ENCODE measurements at regions not wholly inside any gene's neighbourhood (a gene's known extent, or its start where the extent isn't known, plus 50 kb on each side); places are given as distances from the start of the nearest gene placed in this dataset.

GRCh38 chr3:102085431-102086176 is 236.3 kb downstream of the NFKBIZ start:
- intact Hi-C loops (cut with micrococcal nuclease), result no loop called here
- TF ChIP-seq, protein P1, sequence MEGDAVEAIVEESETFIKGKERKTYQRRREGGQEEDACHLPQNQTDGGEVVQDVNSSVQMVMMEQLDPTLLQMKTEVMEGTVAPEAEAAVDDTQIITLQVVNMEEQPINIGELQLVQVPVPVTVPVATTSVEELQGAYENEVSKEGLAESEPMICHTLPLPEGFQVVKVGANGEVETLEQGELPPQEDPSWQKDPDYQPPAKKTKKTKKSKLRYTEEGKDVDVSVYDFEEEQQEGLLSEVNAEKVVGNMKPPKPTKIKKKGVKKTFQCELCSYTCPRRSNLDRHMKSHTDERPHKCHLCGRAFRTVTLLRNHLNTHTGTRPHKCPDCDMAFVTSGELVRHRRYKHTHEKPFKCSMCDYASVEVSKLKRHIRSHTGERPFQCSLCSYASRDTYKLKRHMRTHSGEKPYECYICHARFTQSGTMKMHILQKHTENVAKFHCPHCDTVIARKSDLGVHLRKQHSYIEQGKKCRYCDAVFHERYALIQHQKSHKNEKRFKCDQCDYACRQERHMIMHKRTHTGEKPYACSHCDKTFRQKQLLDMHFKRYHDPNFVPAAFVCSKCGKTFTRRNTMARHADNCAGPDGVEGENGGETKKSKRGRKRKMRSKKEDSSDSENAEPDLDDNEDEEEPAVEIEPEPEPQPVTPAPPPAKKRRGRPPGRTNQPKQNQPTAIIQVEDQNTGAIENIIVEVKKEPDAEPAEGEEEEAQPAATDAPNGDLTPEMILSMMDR (IDR thresholded peaks at IDR 0.05), result no peak
- H3K27ac ChIP-seq (ENCODE audit: low read depth in 1 of 2, low read length in 2 of 2), result no peak overlapping the region
- H3K36me3 ChIP-seq (replicated peaks in 1 of 2; ENCODE audit: control insufficient read depth in 1 of 2, insufficient read depth in 2 of 2, low read length in 2 of 2), result no peaks in the 10 kb centered on the region
- peak overlapping the region in 1 of 7 donors; percentile 27 for H3K27ac Mint-ChIP-seq
- H3K4me3 ChIP-seq (replicated peaks in 1 of 3; ENCODE audit: low read depth in 2 of 3, low read length in 3 of 3), result no peak overlapping the region
- H3K79me2 ChIP-seq (ENCODE audit: insufficient read depth, low read length), result no peaks in the 10 kb centered on the region
- H3K4me1 Mint-ChIP-seq, result peaks cover 5% of the 10 kb centered on the region
- H3K27me3 Mint-ChIP-seq (ENCODE audit: low read depth in 3 of 3), result peaks cover 0 to 3% (median 2%) of the 10 kb centered on the region in 3 donors
- no peak overlapping the region for H3K4me3 Mint-ChIP-seq
- H3K9me3 ChIP-seq (replicated peaks in 1 of 2; ENCODE audit: control insufficient read depth in 1 of 2, insufficient read depth in 1 of 2, low read length in 2 of 2), result no peaks in the 10 kb centered on the region
- 100% methylated on average over 1 of the region's 3 CpGs for WGBS (ENCODE audit: insufficient coverage)
- H4K20me1 ChIP-seq (ENCODE audit: insufficient read depth, low read length), result no peaks in the 10 kb centered on the region
- peaks cover 0 to 2% (median 0%) of the 10 kb centered on the region in 7 donors for H3K9me3 Mint-ChIP-seq
- no peaks in the 10 kb centered on the region for H3K36me3 Mint-ChIP-seq
- DNase-seq, result no peak
- no peaks in the 10 kb centered on the region for H3K27me3 ChIP-seq (ENCODE audit: control insufficient read depth in 2 of 2, insufficient read depth in 2 of 2, low read length in 2 of 2)
- no peak overlapping the region for H2AFZ ChIP-seq (ENCODE audit: insufficient read depth, low read depth, low read length, poor library complexity, severe bottlenecking)
- H3K9ac ChIP-seq (ENCODE audit: insufficient read depth, low read length, poor library complexity, severe bottlenecking), result no peak overlapping the region
- H3K4me1 ChIP-seq (ENCODE audit: control insufficient read depth in 1 of 2, insufficient read depth in 2 of 2, low read length in 2 of 2), result no peaks in the 10 kb centered on the region
- H3K4me2 ChIP-seq (replicated peaks; ENCODE audit: extremely low read depth, low read length, poor library complexity, severe bottlenecking), result no peak overlapping the region

DNA sequence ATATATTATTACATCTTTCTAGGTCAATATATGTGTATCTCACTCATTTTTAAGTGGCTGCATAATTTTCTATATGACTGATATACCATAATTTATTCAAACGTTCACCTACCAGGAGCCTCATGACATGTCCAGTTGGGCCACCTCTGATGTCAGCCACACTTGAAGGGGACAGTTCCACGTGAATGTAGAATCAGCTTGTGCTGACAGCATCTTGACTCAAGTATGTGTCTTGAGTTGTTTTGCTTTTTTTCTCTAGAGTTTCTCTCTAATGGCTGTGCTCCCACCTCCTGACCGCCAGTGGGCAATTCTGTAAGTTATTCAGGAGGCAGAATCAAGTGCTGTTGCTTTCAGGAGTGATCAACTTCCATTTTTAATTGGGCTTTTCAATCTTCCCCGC is 237.9 kb downstream of the NFKBIZ start:
- DNase-seq, result no peak
- Histone ChIP-seq H3K4me3 (replicated peaks in 1 of 3; ENCODE audit: low read depth in 2 of 3, low read length in 3 of 3) (no peak overlapping the region), H2AFZ (ENCODE audit: insufficient read depth, low read depth, low read length, poor library complexity, severe bottlenecking) (no peak overlapping the region), H3K4me2 (replicated peaks; ENCODE audit: extremely low read depth, low read length, poor library complexity, severe bottlenecking) (no peak overlapping the region), H3K4me1 (ENCODE audit: control insufficient read depth in 1 of 2, insufficient read depth in 2 of 2, low read length in 2 of 2) (no peaks in the 10 kb centered on the region), H3K79me2 (ENCODE audit: insufficient read depth, low read length) (no peaks in the 10 kb centered on the region), H3K9ac (ENCODE audit: insufficient read depth, low read length, poor library complexity, severe bottlenecking) (no peak overlapping the region), H3K9me3 (replicated peaks in 1 of 2; ENCODE audit: control insufficient read depth in 1 of 2, insufficient read depth in 1 of 2, low read length in 2 of 2) (no peaks in the 10 kb centered on the region), H3K36me3 (replicated peaks in 1 of 2; ENCODE audit: control insufficient read depth in 1 of 2, insufficient read depth in 2 of 2, low read length in 2 of 2) (no peaks in the 10 kb centered on the region), H3K27ac (ENCODE audit: low read depth in 1 of 2, low read length in 2 of 2) (no peak overlapping the region), H3K27me3 (ENCODE audit: control insufficient read depth in 2 of 2, insufficient read depth in 2 of 2, low read length in 2 of 2) (no peaks in the 10 kb centered on the region), H4K20me1 (ENCODE audit: insufficient read depth, low read length) (no peaks in the 10 kb centered on the region)
- Mint-ChIP-seq H3K4me3 (no peak overlapping the region), H3K9me3 (peaks cover 0 to 1% (median 0%) of the 10 kb centered on the region in 7 donors), H3K27ac (no peak overlapping the region), H3K4me1 (no peaks in the 10 kb centered on the region), H3K27me3 (ENCODE audit: low read depth in 3 of 3) (no peaks in the 10 kb centered on the region), H3K36me3 (no peaks in the 10 kb centered on the region)
- TF ChIP-seq, protein P1 (IDR thresholded peaks at IDR 0.05), result no peak
- intact Hi-C loops (cut with micrococcal nuclease), result no loop called here
- WGBS (ENCODE audit: insufficient coverage), result 100% methylated on average over 1 of the region's 4 CpGs
